Activated CD8-positive, alpha-beta memory T cell treated with anti-CD3 and anti-CD28 coated beads, Interleukin-2, amount 10 ng/mL, durations not matched to agents 7 days and 5 days (primary cell): ENCODE measurements at regions not wholly inside any gene's neighbourhood (a gene's known extent, or its start where the extent isn't known, plus 50 kb on each side); places are given as distances from the start of the nearest gene placed in this dataset.

Experiments used
- ATAC-seq: fragments of 150-1000 bp; cut with Tn5 transposase; one replicate; pipeline ENCODE4 v1.10.0; 2021; ENCODE audit warnings: moderate library complexity
- CTCF ChIA-PET: fragments of 350-600 bp; sonication (Branson Sonifier 250); formaldehyde crosslinking; loops from one replicate; lab custom pipeline; 2021; ENCODE audit warnings: antibody characterized with exemption; lab: Charles Lee
- DNase-seq: peaks from one replicate; pipeline ENCODE4 v3.0.0-alpha.2; 2020
- H3K27ac Mint-ChIP-seq: one replicate; pipeline ENCODE4 v1.8.0; 2021; ENCODE audit warnings: mild to moderate bottlenecking, mixed read lengths
- H3K27me3 Mint-ChIP-seq: one replicate; pipeline ENCODE4 v1.8.0; 2021; ENCODE audit warnings: mixed read lengths
- H3K36me3 Mint-ChIP-seq: one replicate; pipeline ENCODE4 v1.8.0; 2021; ENCODE audit warnings: mild to moderate bottlenecking, mixed read lengths
- H3K4me1 Mint-ChIP-seq: one replicate; pipeline ENCODE4 v1.8.0; 2021; ENCODE audit warnings: mixed read lengths
- H3K4me3 Mint-ChIP-seq: one replicate; pipeline ENCODE4 v1.8.0; 2021; ENCODE audit warnings: mild to moderate bottlenecking, moderate library complexity, mixed read lengths
- H3K9me3 Mint-ChIP-seq: one replicate; pipeline ENCODE4 v1.8.0; 2022; ENCODE audit warnings: low read depth, mixed read lengths

DNA sequence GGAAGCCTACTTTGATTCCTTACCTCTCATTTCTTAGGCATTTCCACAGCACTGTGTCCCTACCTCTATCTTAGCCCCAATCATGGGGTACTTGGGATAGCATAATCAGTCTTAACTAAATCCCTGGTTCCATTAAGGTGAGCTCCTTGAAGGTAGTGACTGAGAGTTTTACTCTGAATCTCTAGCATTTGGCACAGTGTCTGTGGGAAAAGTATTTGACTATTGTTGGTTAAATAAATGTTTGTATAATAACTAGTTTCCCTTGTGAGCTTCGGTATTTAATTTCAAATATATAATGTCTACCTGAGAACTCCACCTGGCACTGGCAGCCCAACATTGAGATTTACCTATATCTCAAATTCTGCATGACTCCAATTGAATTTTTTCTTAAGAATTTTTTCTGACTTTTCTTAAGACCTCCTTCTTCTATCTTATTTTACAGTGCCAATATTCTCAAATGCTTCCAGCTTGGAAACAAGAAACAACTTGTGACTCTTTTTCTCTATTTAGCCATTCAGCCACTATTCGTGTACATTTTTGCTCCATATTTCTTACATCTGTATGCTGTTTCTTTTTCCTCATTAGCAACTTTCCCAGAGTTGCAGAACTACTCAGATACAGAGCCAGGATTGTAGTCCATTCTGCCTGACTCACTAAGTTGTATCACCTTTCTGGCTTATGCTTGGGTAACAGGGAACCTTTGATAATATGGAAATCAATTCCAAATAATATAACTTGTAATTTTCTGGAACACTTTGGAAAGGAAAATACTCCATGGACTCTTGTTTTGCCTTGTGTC is 214.0 kb upstream of the NT5C1B start:
- Mint-ChIP-seq H3K4me1 (no peaks in the 10 kb centered on the region), H3K27me3 (no peaks in the 10 kb centered on the region), H3K4me3 (no peak overlapping the region), H3K9me3 (no peaks in the 10 kb centered on the region), H3K36me3 (no peaks in the 10 kb centered on the region), H3K27ac (no peak overlapping the region)
- ATAC-seq (no peak), DNase-seq (no peak)
- CTCF ChIA-PET: no interaction called here

DNA sequence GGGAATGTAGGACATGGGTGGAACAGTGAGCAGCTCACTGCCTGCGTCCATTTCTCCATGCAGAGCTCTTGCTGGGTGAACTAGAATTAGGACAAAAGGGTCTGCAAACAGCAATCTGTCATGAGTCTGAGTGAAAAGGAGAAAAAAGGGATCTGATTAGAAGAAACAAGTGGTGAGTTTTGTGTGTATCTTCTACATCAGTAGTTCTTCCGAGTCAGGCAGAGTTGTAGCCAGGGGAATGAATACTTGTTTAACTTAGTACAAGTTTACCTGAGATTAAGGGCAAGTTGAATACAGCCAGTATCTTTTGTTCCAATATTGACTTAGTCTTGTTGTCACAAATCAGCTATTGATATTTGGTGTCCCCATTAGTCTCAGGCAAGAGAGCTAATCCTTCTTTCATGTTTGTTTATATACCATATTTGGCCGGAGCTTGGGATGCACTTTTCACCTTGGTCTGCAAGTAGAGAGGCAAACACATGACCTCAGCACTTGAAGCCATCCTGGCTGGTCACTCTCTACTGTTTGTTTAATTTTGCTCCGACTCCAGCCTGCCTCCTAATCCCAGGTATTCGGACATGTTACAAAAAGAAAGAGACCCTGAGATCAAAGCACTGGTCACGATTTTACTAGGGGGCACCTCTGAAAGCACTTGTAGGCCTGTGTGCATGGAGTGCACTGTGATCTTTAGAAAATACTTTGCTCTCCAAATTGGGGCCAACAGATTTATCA is 211.0 kb upstream of the NT5C1B start:
- Mint-ChIP-seq H3K4me3 (no peak overlapping the region), H3K4me1 (no peaks in the 10 kb centered on the region), H3K27me3 (no peaks in the 10 kb centered on the region), H3K36me3 (no peaks in the 10 kb centered on the region), H3K27ac (no peak overlapping the region), H3K9me3 (no peaks in the 10 kb centered on the region)
- DNase-seq (no peak), ATAC-seq (no peak)
- CTCF ChIA-PET: no interaction called here

GRCh38 chr2:18799397-18799796 is 210.0 kb upstream of the NT5C1B start:
- no peaks in the 10 kb centered on the region for H3K27me3 Mint-ChIP-seq
- DNase-seq: no peak
- H3K4me3 Mint-ChIP-seq: no peak overlapping the region
- H3K36me3 Mint-ChIP-seq: no peaks in the 10 kb centered on the region
- no peak overlapping the region for H3K27ac Mint-ChIP-seq
- no peaks in the 10 kb centered on the region for H3K9me3 Mint-ChIP-seq
- no peak for ATAC-seq
- no peaks in the 10 kb centered on the region for H3K4me1 Mint-ChIP-seq
- CTCF ChIA-PET: no interaction called here

GRCh38 chr2:18797133-18797845 is 207.9 kb upstream of the NT5C1B start:
- H3K4me1 Mint-ChIP-seq: no peaks in the 10 kb centered on the region
- no peak for ATAC-seq
- no peaks in the 10 kb centered on the region for H3K9me3 Mint-ChIP-seq

GRCh38 chr2:18795906-18796305 is 206.5 kb upstream of the NT5C1B start:
- Mint-ChIP-seq H3K36me3 (no peaks in the 10 kb centered on the region), H3K27me3 (no peaks in the 10 kb centered on the region), H3K27ac (no peak overlapping the region), H3K4me3 (no peak overlapping the region), H3K4me1 (no peaks in the 10 kb centered on the region), H3K9me3 (no peaks in the 10 kb centered on the region)
- CTCF ChIA-PET: no interaction called here
- ATAC-seq (no peak), DNase-seq (no peak)

More at GRCh38 chr2:18797133-18797845, 207.9 kb upstream of the NT5C1B start:
- no peaks in the 10 kb centered on the region for H3K27me3 Mint-ChIP-seq
- CTCF ChIA-PET: no interaction called here
- DNase-seq: no peak
- H3K27ac Mint-ChIP-seq: no peak overlapping the region
- no peak overlapping the region for H3K4me3 Mint-ChIP-seq
- no peaks in the 10 kb centered on the region for H3K36me3 Mint-ChIP-seq

DNA sequence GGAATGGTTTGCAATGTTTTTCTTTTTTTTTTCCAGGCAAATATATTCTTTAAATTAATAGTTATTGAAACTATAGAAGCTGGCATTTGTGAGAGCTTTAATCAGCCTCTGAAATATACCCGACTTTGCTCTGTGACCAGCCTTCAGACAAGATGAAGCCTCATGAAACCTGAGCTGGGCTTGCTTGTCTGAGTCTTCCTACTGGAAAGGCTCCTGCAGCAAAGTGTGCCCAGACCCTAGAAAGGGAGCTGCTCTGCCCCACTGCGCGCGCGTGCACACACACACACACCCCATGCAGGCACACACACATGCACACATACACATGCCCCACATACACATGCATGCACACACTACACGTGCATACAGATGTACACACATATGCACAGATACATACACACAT is 203.3 kb upstream of the NT5C1B start:
- CTCF ChIA-PET: no interaction called here
- ATAC-seq: no peak
- H3K4me3 Mint-ChIP-seq: no peak overlapping the region
- H3K9me3 Mint-ChIP-seq: no peaks in the 10 kb centered on the region
- no peaks in the 10 kb centered on the region for H3K27me3 Mint-ChIP-seq
- H3K4me1 Mint-ChIP-seq: no peaks in the 10 kb centered on the region
- no peak for DNase-seq
- H3K36me3 Mint-ChIP-seq: no peaks in the 10 kb centered on the region
- no peak overlapping the region for H3K27ac Mint-ChIP-seq

DNA sequence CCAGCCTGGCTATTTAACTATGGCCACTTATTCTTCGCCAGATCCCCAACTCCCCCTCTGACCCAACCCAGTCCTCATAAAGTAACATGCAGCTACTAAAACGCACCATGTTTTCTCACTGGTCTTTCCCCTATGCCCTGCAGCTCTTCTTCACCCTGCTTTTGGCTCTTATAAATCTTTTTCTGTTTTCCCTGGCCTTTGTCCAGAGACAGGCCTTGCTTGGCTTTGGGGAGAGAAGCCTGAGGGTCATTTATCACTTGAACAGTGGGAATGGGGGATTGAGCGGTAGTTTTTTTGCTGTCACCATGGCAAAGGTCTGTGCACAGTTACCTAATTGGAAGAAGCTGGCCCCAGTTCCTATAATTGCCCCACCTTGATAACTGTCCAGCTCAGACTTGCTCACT is 202.9 kb upstream of the NT5C1B start:
- no peaks in the 10 kb centered on the region for H3K4me1 Mint-ChIP-seq
- CTCF ChIA-PET: no interaction called here
- no peak overlapping the region for H3K4me3 Mint-ChIP-seq
- H3K9me3 Mint-ChIP-seq: no peaks in the 10 kb centered on the region
- no peaks in the 10 kb centered on the region for H3K27me3 Mint-ChIP-seq
- ATAC-seq (no peak), DNase-seq (no peak)
- H3K27ac Mint-ChIP-seq: no peak overlapping the region
- no peaks in the 10 kb centered on the region for H3K36me3 Mint-ChIP-seq

DNA sequence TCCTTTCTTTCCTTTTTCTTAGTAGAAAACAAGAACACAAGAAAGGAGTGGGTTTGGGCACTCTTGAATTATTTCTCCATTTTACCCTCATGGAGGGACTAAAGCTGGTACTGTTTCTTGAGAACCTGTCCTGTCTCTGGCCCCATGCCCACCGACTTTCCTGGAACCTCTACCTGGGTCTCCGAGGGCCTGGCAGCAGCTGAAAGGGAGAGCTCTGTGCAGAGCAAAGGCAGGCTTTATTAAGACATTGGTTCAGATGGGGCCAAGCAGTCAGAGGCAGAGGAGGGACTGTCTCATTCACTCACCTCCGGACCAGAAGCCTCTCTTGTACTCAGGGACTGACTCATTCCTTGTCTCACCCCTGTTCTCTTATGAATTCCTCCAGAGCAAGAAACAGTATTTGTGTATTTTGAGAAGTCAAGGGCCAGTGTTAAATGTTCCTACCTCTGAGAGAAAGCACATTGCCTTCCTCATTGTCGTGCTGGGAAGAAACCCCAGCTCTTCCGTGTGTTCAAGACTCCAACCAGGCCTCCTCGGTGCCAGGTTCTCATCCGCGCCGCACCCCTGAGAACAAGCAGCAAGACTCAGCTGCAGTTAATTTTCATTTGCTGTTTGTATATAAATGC is 201.9 kb upstream of the NT5C1B start:
- H3K9me3 Mint-ChIP-seq: no peaks in the 10 kb centered on the region
- no peak overlapping the region for H3K27ac Mint-ChIP-seq
- H3K36me3 Mint-ChIP-seq: no peaks in the 10 kb centered on the region
- no peaks in the 10 kb centered on the region for H3K4me1 Mint-ChIP-seq
- no peaks in the 10 kb centered on the region for H3K27me3 Mint-ChIP-seq
- no peak for DNase-seq
- no peak for ATAC-seq
- no peak overlapping the region for H3K4me3 Mint-ChIP-seq
- CTCF ChIA-PET: no interaction called here

- no peak for ATAC-seq
- H3K9me3 Mint-ChIP-seq: peaks cover 2% of the 10 kb centered on the region
- H3K4me1 Mint-ChIP-seq: no peaks in the 10 kb centered on the region
Observed at GRCh38 chr2:18790509-18791171, 201.3 kb upstream of the NT5C1B start.

DNA sequence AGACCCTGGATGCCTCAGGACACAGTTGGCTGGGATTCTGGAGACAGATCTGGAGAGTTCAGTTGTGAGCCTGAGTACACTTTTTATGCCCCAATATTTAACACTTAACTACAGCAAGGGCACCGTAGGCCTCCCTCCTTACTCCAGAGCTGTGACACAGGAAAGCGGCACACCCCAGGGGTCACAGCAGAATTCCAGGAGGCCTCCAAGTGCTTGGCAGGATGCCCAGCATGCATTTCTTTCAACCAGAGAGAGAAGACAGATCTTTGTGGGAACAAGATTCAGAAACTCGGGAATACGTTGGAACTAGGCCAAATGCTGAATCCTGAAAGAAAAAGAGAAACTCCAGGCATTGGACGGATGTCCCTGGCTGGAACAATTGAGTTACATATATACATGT is 199.2 kb upstream of the NT5C1B start:
- no peak for DNase-seq
- Mint-ChIP-seq H3K27ac (no peak overlapping the region), H3K27me3 (no peaks in the 10 kb centered on the region), H3K9me3 (peaks cover 2% of the 10 kb centered on the region), H3K36me3 (no peaks in the 10 kb centered on the region), H3K4me3 (no peak overlapping the region), H3K4me1 (no peaks in the 10 kb centered on the region)
- CTCF ChIA-PET: no interaction called here
- ATAC-seq: no peak

More at GRCh38 chr2:18790509-18791171, 201.3 kb upstream of the NT5C1B start:
- Mint-ChIP-seq H3K27ac (no peak overlapping the region), H3K27me3 (no peaks in the 10 kb centered on the region), H3K4me3 (no peak overlapping the region), H3K36me3 (no peaks in the 10 kb centered on the region)
- CTCF ChIA-PET: no interaction called here
- no peak for DNase-seq

- H3K27me3 Mint-ChIP-seq: no peaks in the 10 kb centered on the region
- H3K36me3 Mint-ChIP-seq: no peaks in the 10 kb centered on the region
- DNase-seq (no peak), ATAC-seq (no peak)
- no peak overlapping the region for H3K4me3 Mint-ChIP-seq
- peaks cover 2% of the 10 kb centered on the region for H3K9me3 Mint-ChIP-seq
- H3K4me1 Mint-ChIP-seq: no peaks in the 10 kb centered on the region
- CTCF ChIA-PET: no interaction called here
- H3K27ac Mint-ChIP-seq: no peak overlapping the region
Observed at GRCh38 chr2:18787726-18788125, 198.4 kb upstream of the NT5C1B start.

DNA sequence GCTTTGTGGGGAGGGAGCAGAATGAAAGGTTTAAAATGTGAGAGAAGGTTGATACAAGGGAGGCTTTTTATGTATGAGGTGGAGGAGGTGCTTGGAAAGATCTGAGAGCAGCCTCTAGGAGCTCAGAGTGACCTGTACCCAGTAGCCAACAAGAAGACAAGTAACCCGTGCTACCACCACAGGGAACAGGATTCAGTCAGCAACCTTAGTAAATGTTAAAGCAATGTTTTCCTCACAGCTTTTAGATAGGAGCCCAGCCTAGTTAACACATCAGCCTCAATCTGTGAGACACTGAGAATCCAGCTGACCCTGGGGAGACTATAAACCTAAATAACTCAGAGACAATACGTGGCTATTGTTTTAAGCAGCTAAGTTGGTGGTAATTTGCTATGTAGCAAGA is 194.9 kb upstream of the NT5C1B start:
- Mint-ChIP-seq H3K27ac (no peak overlapping the region), H3K36me3 (no peaks in the 10 kb centered on the region), H3K4me3 (no peak overlapping the region), H3K9me3 (peaks cover 2% of the 10 kb centered on the region), H3K4me1 (no peaks in the 10 kb centered on the region), H3K27me3 (no peaks in the 10 kb centered on the region)
- ATAC-seq (no peak), DNase-seq (no peak)
- CTCF ChIA-PET: no interaction called here
